ENCODE measurements at regions not wholly inside any gene's neighbourhood (a gene's known extent, or its start where the extent isn't known, plus 50 kb on each side); places are given as distances from the start of the nearest gene placed in this dataset.
"Not testable (repeated sequence)": the region's sequence is repeated elsewhere in the genome, so short reads cannot be mapped to it uniquely, and the experiment has no call there.

- no peak for TF ChIP-seq CTCF (IDR thresholded peaks at IDR 0.05; ENCODE audit: insufficient read depth, missing control alignments)
Measured at GRCh38 chr13:110984798-110985197, 69.9 kb upstream of the ANKRD10 start.

GRCh38 chr13:110984381-110984780 is 69.5 kb upstream of the ANKRD10 start:
- TF ChIP-seq CTCF (IDR thresholded peaks at IDR 0.05; ENCODE audit: insufficient read depth, missing control alignments): no peak
- no peak for FAIRE-seq
- DNase-seq (ENCODE audit: insufficient read length, low spot score): no peak

More at GRCh38 chr13:110984798-110985197, 69.9 kb upstream of the ANKRD10 start:
- DNase-seq (ENCODE audit: insufficient read length, low spot score): no peak
- FAIRE-seq: no peak

GRCh38 chr13:110983241-110983640 is 68.4 kb upstream of the ANKRD10 start:
- FAIRE-seq: no peak
- no peak for TF ChIP-seq CTCF (IDR thresholded peaks at IDR 0.05; ENCODE audit: insufficient read depth, missing control alignments)
- DNase-seq (ENCODE audit: insufficient read length, low spot score): no peak

- no peak for TF ChIP-seq CTCF (IDR thresholded peaks at IDR 0.05; ENCODE audit: insufficient read depth, missing control alignments)
- DNase-seq (ENCODE audit: insufficient read length, low spot score) (no peak), FAIRE-seq (no peak)
Measured at GRCh38 chr13:110981379-110981778, 66.5 kb upstream of the ANKRD10 start.

- DNase-seq (ENCODE audit: insufficient read length, low spot score): no peak
- TF ChIP-seq CTCF (IDR thresholded peaks at IDR 0.05; ENCODE audit: insufficient read depth, missing control alignments): no peak
- no peak for FAIRE-seq
Measured at GRCh38 chr13:110980921-110981320, 66.1 kb upstream of the ANKRD10 start.

GRCh38 chr13:110979149-110979548 is 64.3 kb upstream of the ANKRD10 start:
- not testable (repeated sequence) for DNase-seq (ENCODE audit: insufficient read length, low spot score); FAIRE-seq

GRCh38 chr13:110978390-110978789 is 63.5 kb upstream of the ANKRD10 start:
- TF ChIP-seq CTCF (IDR thresholded peaks at IDR 0.05; ENCODE audit: insufficient read depth, missing control alignments): no peak
- FAIRE-seq (no peak), DNase-seq (ENCODE audit: insufficient read length, low spot score) (no peak)

GRCh38 chr13:110976785-110977184 is 61.9 kb upstream of the ANKRD10 start:
- no peak for DNase-seq (ENCODE audit: insufficient read length, low spot score)
- no peak for FAIRE-seq
- no peak for TF ChIP-seq CTCF (IDR thresholded peaks at IDR 0.05; ENCODE audit: insufficient read depth, missing control alignments)
